Epithelial cell of proximal tubule (primary cell): ENCODE measurements at regions not wholly inside any gene's neighbourhood (a gene's known extent, or its start where the extent isn't known, plus 50 kb on each side); places are given as distances from the start of the nearest gene placed in this dataset.

Experiments used
- DNase-seq: peaks from one replicate; pipeline ENCODE4 v3.0.0-alpha.2; 2011; ENCODE audit warnings: low read depth
- H3K4me3 ChIP-seq: 2 replicates; pipeline ENCODE4 v1.5.1; 2011; ENCODE audit warnings: low read depth, mild to moderate bottlenecking, low read length
- CTCF ChIP-seq: conservative IDR thresholded peaks from 2 replicates; pipeline ENCODE4 v1.5.1; 2012; ENCODE audit warnings: low read depth, mild to moderate bottlenecking, low read length

- TF ChIP-seq CTCF = no peak
- no peak overlapping the region for H3K4me3 ChIP-seq
- no peak for DNase-seq
These were observed 250.8 kb upstream of the TCF4 start for GRCh38 chr18:55838841-55839240.

- no peak for TF ChIP-seq CTCF
- no peak overlapping the region for H3K4me3 ChIP-seq
- no peak for DNase-seq
These were observed 250.3 kb upstream of the TCF4 start for GRCh38 chr18:55838319-55838718.

GRCh38 chr18:55833543-55833942 is 245.6 kb upstream of the TCF4 start:
- TF ChIP-seq CTCF = no peak
- no peak overlapping the region for H3K4me3 ChIP-seq
- DNase-seq = peak; percentile 99

- H3K4me3 ChIP-seq = no peak overlapping the region
- no peak for DNase-seq
- no peak for TF ChIP-seq CTCF
These were observed 242.6 kb upstream of the TCF4 start for GRCh38 chr18:55830544-55830943.

GRCh38 chr18:55821219-55821618 is 233.2 kb upstream of the TCF4 start:
- TF ChIP-seq CTCF = no peak
- peak; percentile 69 for DNase-seq
- H3K4me3 ChIP-seq = no peak overlapping the region

- DNase-seq = no peak
- TF ChIP-seq CTCF = no peak
- H3K4me3 ChIP-seq = no peak overlapping the region
These were observed 231.5 kb upstream of the TCF4 start for GRCh38 chr18:55819448-55819847.

- H3K4me3 ChIP-seq = no peak overlapping the region
- TF ChIP-seq CTCF = no peak
- no peak for DNase-seq
These were observed 230.3 kb upstream of the TCF4 start for GRCh38 chr18:55818284-55818683.
